Trophoblast cell (in vitro differentiated cells and primary cell): ENCODE measurements at regions not wholly inside any gene's neighbourhood (a gene's known extent, or its start where the extent isn't known, plus 50 kb on each side); places are given as distances from the start of the nearest gene placed in this dataset.
"Not testable (repeated sequence)": the region's sequence is repeated elsewhere in the genome, so short reads cannot be mapped to it uniquely, and the experiment has no call there.

ENCODE experiments used
- DNase-seq, 2 donors: peaks; one replicate each; pipeline ENCODE4 v3.0.0-alpha.2; 2016
- H2AFZ ChIP-seq: 2 replicates; pipeline ENCODE4 v1.6.1; 2013; ENCODE audit warnings: low read length, moderate library complexity, mild to moderate bottlenecking; ENCODE audit not compliant: insufficient read depth, poor library complexity
- H2AK5ac ChIP-seq: 2 replicates; pipeline ENCODE4 v1.6.1; 2013; ENCODE audit warnings: mild to moderate bottlenecking, low read length
- H2BK120ac ChIP-seq: 2 replicates; pipeline ENCODE4 v1.6.1; 2013; ENCODE audit warnings: low read length, mild to moderate bottlenecking, moderate library complexity; ENCODE audit not compliant: insufficient read depth, poor library complexity
- H2BK12ac ChIP-seq: 2 replicates; pipeline ENCODE4 v1.6.1; 2013; ENCODE audit warnings: mild to moderate bottlenecking, low read length, moderate library complexity
- H2BK5ac ChIP-seq: 2 replicates; pipeline ENCODE4 v1.6.1; 2013; ENCODE audit warnings: low read length, low read depth, moderate library complexity, mild to moderate bottlenecking; ENCODE audit not compliant: poor library complexity
- H3K14ac ChIP-seq: 2 replicates; pipeline ENCODE4 v1.6.1; 2013; ENCODE audit warnings: mild to moderate bottlenecking, low read length
- H3K18ac ChIP-seq: 2 replicates; pipeline ENCODE4 v1.6.1; 2013; ENCODE audit warnings: mild to moderate bottlenecking, low read length
- H3K23ac ChIP-seq: 2 replicates; pipeline ENCODE4 v1.6.1; 2013; ENCODE audit warnings: low read length
- H3K27ac ChIP-seq: 2 replicates; pipeline ENCODE4 v1.5.1; 2013; ENCODE audit warnings: low read depth, mild to moderate bottlenecking, inconsistent platforms, low read length, moderate library complexity
- H3K27me3 ChIP-seq: 2 replicates; pipeline ENCODE4 v1.6.1; 2013; ENCODE audit warnings: inconsistent platforms, mild to moderate bottlenecking, low read length, moderate library complexity; ENCODE audit not compliant: insufficient read depth
- H3K36me3 ChIP-seq, 2 experiments: 1 replicate in 1 of 2; 2 replicates in 1 of 2; pipeline ENCODE4 v1.6.1; 2013; ENCODE audit warnings: low read length in 2 of 2, mild to moderate bottlenecking in 2 of 2, moderate library complexity in 1 of 2; ENCODE audit not compliant: insufficient read depth in 2 of 2, control insufficient read depth in 1 of 2
- H3K4ac ChIP-seq: 2 replicates; pipeline ENCODE4 v1.6.1; 2013; ENCODE audit warnings: low read depth, mild to moderate bottlenecking, low read length, moderate library complexity
- H3K4me1 ChIP-seq, 2 experiments: 1 replicate in 1 of 2; 2 replicates in 1 of 2; pipeline ENCODE4 v1.6.1; 2013; ENCODE audit warnings: low read length in 2 of 2, mild to moderate bottlenecking in 2 of 2, moderate library complexity in 1 of 2; ENCODE audit not compliant: insufficient read depth in 2 of 2, control insufficient read depth in 1 of 2
- H3K4me2 ChIP-seq: 2 replicates; pipeline ENCODE4 v1.6.1; 2013; ENCODE audit warnings: inconsistent platforms, mild to moderate bottlenecking, low read length, moderate library complexity
- H3K4me3 ChIP-seq: 2 replicates; pipeline ENCODE4 v1.5.1; 2013; ENCODE audit warnings: mild to moderate bottlenecking, low read depth, low read length, inconsistent platforms
- H3K79me1 ChIP-seq: one replicate; pipeline ENCODE4 v1.6.1; 2013; ENCODE audit warnings: low read length
- H3K79me2 ChIP-seq: 2 replicates; pipeline ENCODE4 v1.6.1; 2013; ENCODE audit warnings: low read length, mild to moderate bottlenecking; ENCODE audit not compliant: control insufficient read depth, insufficient read depth, poor library complexity
- H3K9ac ChIP-seq: 2 replicates; pipeline ENCODE4 v1.6.1; 2013; ENCODE audit warnings: mild to moderate bottlenecking, low read length
- H3K9me3 ChIP-seq: 2 replicates; pipeline ENCODE4 v1.6.1; 2013; ENCODE audit warnings: low read depth, mild to moderate bottlenecking, control low read depth, inconsistent platforms, low read length; ENCODE audit not compliant: insufficient read depth
- H4K12ac ChIP-seq: 2 replicates; pipeline ENCODE4 v1.6.1; 2013; ENCODE audit warnings: low read depth, mild to moderate bottlenecking, low read length, moderate library complexity
- H4K8ac ChIP-seq: 2 replicates; pipeline ENCODE4 v1.6.1; 2013; ENCODE audit warnings: low read depth, mild to moderate bottlenecking, low read length, moderate library complexity
- H4K91ac ChIP-seq: one replicate; pipeline ENCODE4 v1.6.1; 2013; ENCODE audit warnings: low read depth, mild to moderate bottlenecking, low read length, moderate library complexity
- WGBS: extraction: QIAGEN DNeasy Blood & Tissue Kit; methylation state at CpG from one replicate; pipeline ENCODE4 v1.1.7; 2013; ENCODE audit warnings: missing lambda C conversion rate; ENCODE audit not compliant: insufficient read length, insufficient coverage; ENCODE audit errors: extremely low coverage; 5-methylcytosine and 5-hydroxymethylcytosine counted together

DNA sequence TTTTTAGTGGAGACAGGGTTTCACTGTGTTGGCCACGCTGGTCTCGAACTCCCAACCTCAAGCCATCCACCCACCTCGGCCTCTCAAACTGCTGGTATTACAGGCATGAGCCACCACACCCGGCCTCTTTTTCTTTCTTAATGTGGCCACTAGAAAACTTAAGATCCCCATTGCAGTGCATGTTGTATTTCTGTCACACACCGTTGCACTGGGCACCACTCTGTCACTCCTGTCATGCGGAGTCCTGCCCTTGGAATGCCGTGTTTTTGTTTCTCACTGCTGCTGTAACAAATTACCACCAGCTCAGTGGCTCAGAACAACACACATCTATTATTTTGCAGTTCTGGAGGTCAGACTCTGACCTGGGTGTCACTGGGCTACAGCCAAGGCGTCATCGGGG lies 178.9 kb downstream of the TRIM43 start:
- H3K18ac ChIP-seq, DNase-seq, H3K4me1 ChIP-seq, H2AFZ ChIP-seq, H3K36me3 ChIP-seq, H3K27ac ChIP-seq, H3K23ac ChIP-seq, H3K4me2 ChIP-seq, H2BK12ac ChIP-seq, H4K91ac ChIP-seq, H3K9ac ChIP-seq, H3K9me3 ChIP-seq, H2BK120ac ChIP-seq, H3K79me1 ChIP-seq, H3K27me3 ChIP-seq, H2BK5ac ChIP-seq, H3K14ac ChIP-seq, H2AK5ac ChIP-seq, H3K4me3 ChIP-seq, H4K12ac ChIP-seq, H3K4ac ChIP-seq, H4K8ac ChIP-seq, H3K79me2 ChIP-seq: not testable (repeated sequence)
- no CpG with 5 or more reads among the region's 9 CpGs for WGBS

DNA sequence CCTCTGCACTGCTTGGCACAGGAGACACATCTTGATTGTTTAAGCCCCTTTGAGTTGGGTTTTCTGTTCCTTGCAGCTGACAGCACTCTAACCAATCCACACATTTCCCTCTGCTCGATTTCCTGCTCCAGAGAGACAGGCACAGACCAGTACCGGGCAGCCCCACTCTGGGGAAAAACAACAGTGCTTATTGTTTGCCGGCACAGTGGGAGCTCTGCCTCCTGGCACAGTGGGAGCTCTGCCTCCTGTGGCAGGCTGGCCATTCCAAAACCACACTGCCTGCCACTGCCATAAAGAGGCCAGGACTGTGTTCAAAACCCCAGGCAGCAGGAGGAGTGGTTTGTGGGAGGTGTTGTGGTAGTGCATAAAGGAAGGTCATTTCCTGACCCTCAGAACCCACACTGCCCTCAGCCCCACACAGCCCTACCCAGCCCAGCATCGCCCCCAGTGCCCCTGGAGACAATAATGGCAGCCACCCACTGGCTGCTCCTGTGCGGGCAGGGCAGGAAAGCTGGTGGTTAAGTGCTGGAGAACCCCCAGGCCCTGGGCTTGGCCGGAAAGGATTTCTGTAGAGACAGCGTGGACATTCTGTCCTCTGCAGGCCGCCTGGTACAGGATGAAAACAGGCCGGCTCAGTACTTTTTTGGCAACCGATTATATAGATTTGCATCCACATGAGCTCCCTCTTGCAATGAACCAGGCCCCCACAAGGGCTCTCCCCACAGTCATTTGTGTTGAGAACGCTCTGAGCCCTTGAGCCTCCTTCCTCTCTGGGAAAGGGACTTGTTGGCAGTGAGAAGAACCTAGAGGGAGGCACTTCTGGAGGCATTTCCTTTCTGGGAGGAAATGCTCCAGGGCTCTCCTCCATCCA lies 182.8 kb downstream of the TRIM43 start:
- not testable (repeated sequence) for H2AFZ ChIP-seq, H3K36me3 ChIP-seq, H2BK120ac ChIP-seq, H3K9ac ChIP-seq, H2BK12ac ChIP-seq, H3K23ac ChIP-seq, H2AK5ac ChIP-seq, H3K27ac ChIP-seq, H2BK5ac ChIP-seq, H4K91ac ChIP-seq, H3K4me2 ChIP-seq, H4K12ac ChIP-seq, H3K79me1 ChIP-seq, H3K9me3 ChIP-seq, H3K14ac ChIP-seq, H4K8ac ChIP-seq, H3K79me2 ChIP-seq, H3K18ac ChIP-seq, H3K4me3 ChIP-seq, H3K4me1 ChIP-seq, DNase-seq, H3K4ac ChIP-seq, H3K27me3 ChIP-seq
- no CpG with 5 or more reads among the region's 11 CpGs for WGBS

DNA sequence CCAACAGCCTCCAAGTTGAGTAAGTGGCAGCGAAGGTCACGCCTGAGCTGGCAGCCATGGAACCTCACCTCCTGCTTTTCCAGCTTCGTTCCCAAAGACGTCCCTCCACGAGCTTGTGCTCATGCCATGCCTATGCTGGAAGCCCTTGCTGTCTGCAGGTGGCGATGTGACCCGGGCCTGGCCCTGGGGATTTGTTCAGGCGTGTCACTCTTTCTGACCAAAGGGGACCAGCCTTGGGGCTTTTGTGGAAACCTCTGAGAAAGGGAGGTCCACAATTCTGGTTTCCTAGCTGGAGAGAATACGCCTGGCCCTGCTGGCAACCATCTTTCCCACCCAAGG lies 183.4 kb downstream of the TRIM43 start:
- not testable (repeated sequence) for H3K23ac ChIP-seq, H3K18ac ChIP-seq, H3K9me3 ChIP-seq, H3K4me3 ChIP-seq, H3K4me2 ChIP-seq, H2BK12ac ChIP-seq, H3K4me1 ChIP-seq, H3K27ac ChIP-seq, H2AFZ ChIP-seq, H2BK120ac ChIP-seq, H3K36me3 ChIP-seq, H3K9ac ChIP-seq, H3K79me2 ChIP-seq, H3K27me3 ChIP-seq, H4K8ac ChIP-seq, H3K79me1 ChIP-seq, H4K91ac ChIP-seq, H4K12ac ChIP-seq, DNase-seq, H2AK5ac ChIP-seq, H3K14ac ChIP-seq, H3K4ac ChIP-seq, H2BK5ac ChIP-seq
- no CpG with 5 or more reads among the region's 9 CpGs for WGBS
